ENCODE measurements at regions not wholly inside any gene's neighbourhood (a gene's known extent, or its start where the extent isn't known, plus 50 kb on each side); places are given as distances from the start of the nearest gene placed in this dataset.

GRCh38 chr10:130809761-130810515, 501.6 kb downstream of the TCERG1L start:
- intact Hi-C loops (cut with DNase I) = no loop called here
- Histone ChIP-seq H3K36me3 (no peaks in the 10 kb centered on the region), H3K27me3 (peaks cover 0 to 49% (median 23%) of the 10 kb centered on the region in 7 donors), H3K9me3 (no peaks in the 10 kb centered on the region), H3K27ac (no peak overlapping the region), H3K4me1 (no peaks in the 10 kb centered on the region), H3K4me3 (no peak overlapping the region)
- peak in 1 of 8 donors; percentile 30 for ATAC-seq
- whole genome bisulfite sequencing, 2 donors = 61 to 65% methylated on average over 22 of the region's 22 CpGs
- TF ChIP-seq, protein P1, sequence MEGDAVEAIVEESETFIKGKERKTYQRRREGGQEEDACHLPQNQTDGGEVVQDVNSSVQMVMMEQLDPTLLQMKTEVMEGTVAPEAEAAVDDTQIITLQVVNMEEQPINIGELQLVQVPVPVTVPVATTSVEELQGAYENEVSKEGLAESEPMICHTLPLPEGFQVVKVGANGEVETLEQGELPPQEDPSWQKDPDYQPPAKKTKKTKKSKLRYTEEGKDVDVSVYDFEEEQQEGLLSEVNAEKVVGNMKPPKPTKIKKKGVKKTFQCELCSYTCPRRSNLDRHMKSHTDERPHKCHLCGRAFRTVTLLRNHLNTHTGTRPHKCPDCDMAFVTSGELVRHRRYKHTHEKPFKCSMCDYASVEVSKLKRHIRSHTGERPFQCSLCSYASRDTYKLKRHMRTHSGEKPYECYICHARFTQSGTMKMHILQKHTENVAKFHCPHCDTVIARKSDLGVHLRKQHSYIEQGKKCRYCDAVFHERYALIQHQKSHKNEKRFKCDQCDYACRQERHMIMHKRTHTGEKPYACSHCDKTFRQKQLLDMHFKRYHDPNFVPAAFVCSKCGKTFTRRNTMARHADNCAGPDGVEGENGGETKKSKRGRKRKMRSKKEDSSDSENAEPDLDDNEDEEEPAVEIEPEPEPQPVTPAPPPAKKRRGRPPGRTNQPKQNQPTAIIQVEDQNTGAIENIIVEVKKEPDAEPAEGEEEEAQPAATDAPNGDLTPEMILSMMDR (IDR thresholded peaks at IDR 0.05) = no peak
- DNase-seq = no peak

GRCh38 chr10:130810856-130811255, 500.7 kb downstream of the TCERG1L start:
- Histone ChIP-seq H3K9me3 (no peaks in the 10 kb centered on the region), H3K4me3 (no peak overlapping the region), H3K36me3 (no peaks in the 10 kb centered on the region), H3K27me3 (peaks cover 0 to 43% (median 23%) of the 10 kb centered on the region in 7 donors), H3K4me1 (no peaks in the 10 kb centered on the region), H3K27ac (no peak overlapping the region)
- ATAC-seq = no peak
- DNase-seq = no peak
- intact Hi-C loops (cut with DNase I) = no loop called here
- 89% methylated on average over 14 of the region's 14 CpGs for WGBS, 2 donors
- TF ChIP-seq, protein P1 (IDR thresholded peaks at IDR 0.05) = no peak

GRCh38 chr10:130812381-130813148, 499.0 kb downstream of the TCERG1L start:
- Histone ChIP-seq H3K27me3 (peaks cover 0 to 45% (median 23%) of the 10 kb centered on the region in 7 donors), H3K27ac (no peak overlapping the region), H3K4me3 (no peak overlapping the region), H3K4me1 (no peaks in the 10 kb centered on the region), H3K36me3 (no peaks in the 10 kb centered on the region), H3K9me3 (peaks cover 0 to 1% (median 0%) of the 10 kb centered on the region in 11 donors)
- TF ChIP-seq, protein P1 (IDR thresholded peaks at IDR 0.05) = no peak
- WGBS, 2 donors = 83 to 84% methylated on average over 14 of the region's 14 CpGs
- ATAC-seq (no peak), DNase-seq (no peak)
- intact Hi-C loops (cut with DNase I) = no loop called here

GRCh38 chr10:130814610-130815009, 496.9 kb downstream of the TCERG1L start:
- DNase-seq = no peak
- 77 to 81% methylated on average over 7 of the region's 7 CpGs for WGBS, 2 donors

More at GRCh38 chr10:130814610-130815009, 496.9 kb downstream of the TCERG1L start:
- ATAC-seq = no peak
- TF ChIP-seq, protein P1 (IDR thresholded peaks at IDR 0.05) = no peak
- intact Hi-C loops (cut with DNase I) = no loop called here
- no peaks in the 10 kb centered on the region for H3K36me3 ChIP-seq
- H3K27ac ChIP-seq = no peak overlapping the region
- peaks cover 0 to 10% (median 0%) of the 10 kb centered on the region in 11 donors for H3K9me3 ChIP-seq
- H3K27me3 ChIP-seq = peaks cover 0 to 42% (median 18%) of the 10 kb centered on the region in 7 donors
- no peaks in the 10 kb centered on the region for H3K4me1 ChIP-seq
- no peak overlapping the region for H3K4me3 ChIP-seq
